HepG2 (cell line): ENCODE measurements at regions not wholly inside any gene's neighbourhood (a gene's known extent, or its start where the extent isn't known, plus 50 kb on each side); places are given as distances from the start of the nearest gene placed in this dataset.

Experiments used
- ATF7-NPFF ChIP-seq: sonication (generic); formaldehyde crosslinking; IDR thresholded peaks from 2 replicates; pipeline ENCODE4 v1.8.1; 2023; ENCODE audit warnings: mild to moderate bottlenecking, low read depth, missing genetic modification reagents, moderate library complexity
- CREM ChIP-seq, 2 experiments: sonication (generic) in 1 of 2; formaldehyde crosslinking in 1 of 2; IDR thresholded peaks; 2 replicates each; pipeline versions ENCODE4 v1.4.0 to v1.6.1; 2016 to 2020; ENCODE audit warnings: antibody characterized with exemption in 1 of 2, mild to moderate bottlenecking in 1 of 2, missing genetic modification reagents in 1 of 2
- ELF3 ChIP-seq: IDR thresholded peaks from 2 replicates; pipeline ENCODE4 v1.6.1; 2016; ENCODE audit warnings: missing genetic modification reagents, missing compliant biosample characterization
- GATAD2A ChIP-seq: IDR thresholded peaks from 2 replicates; pipeline ENCODE4 v1.6.1; 2016
- PRDM4 ChIP-seq: sonication (generic); formaldehyde crosslinking; IDR thresholded peaks from 2 replicates; pipeline ENCODE4 v1.9.0; 2021; ENCODE audit warnings: missing genetic modification reagents, borderline replicate concordance
- RAD21 ChIP-seq: fragments of 450-650 bp; formaldehyde crosslinking; IDR thresholded peaks from 2 replicates; pipeline ENCODE4 v1.5.0; 2020; ENCODE audit warnings: mild to moderate bottlenecking
- RBM22 ChIP-seq: fragments of 200-400 bp; formaldehyde crosslinking; optimal IDR thresholded peaks from 2 replicates; pipeline ENCODE3; 2017; ENCODE audit warnings: mild to moderate bottlenecking, low read length, moderate library complexity
- RORA ChIP-seq: sonication (generic); formaldehyde crosslinking; IDR thresholded peaks from 2 replicates; pipeline ENCODE4 v1.5.0; 2020; ENCODE audit warnings: mild to moderate bottlenecking, missing genetic modification reagents, moderate library complexity
- STAG1 ChIP-seq: sonication (generic); formaldehyde crosslinking; IDR thresholded peaks from 2 replicates; pipeline ENCODE4 v1.4.0; 2020; ENCODE audit warnings: missing genetic modification reagents
- TGIF2 ChIP-seq: IDR thresholded peaks from 2 replicates; pipeline ENCODE4 v1.6.1; 2016; ENCODE audit warnings: control low read depth, missing compliant biosample characterization
- ZC3H13 ChIP-seq: sonication (generic); formaldehyde crosslinking; IDR thresholded peaks from 2 replicates; pipeline ENCODE4 v1.8.1; 2023; ENCODE audit warnings: mild to moderate bottlenecking, missing genetic modification reagents, moderate library complexity
- ZFP41 ChIP-seq: sonication (generic); formaldehyde crosslinking; IDR thresholded peaks from 2 replicates; pipeline ENCODE4 v1.4.0; 2020; ENCODE audit warnings: mild to moderate bottlenecking, missing genetic modification reagents, borderline replicate concordance
- ZNF10 ChIP-seq: sonication (generic); formaldehyde crosslinking; IDR thresholded peaks from 2 replicates; pipeline ENCODE4 v1.4.0; 2020; ENCODE audit warnings: mild to moderate bottlenecking, low read depth, missing genetic modification reagents, borderline replicate concordance
- ZNF292 ChIP-seq: sonication (generic); formaldehyde crosslinking; IDR thresholded peaks from 2 replicates; pipeline ENCODE4 v1.8.1; 2022; ENCODE audit warnings: mild to moderate bottlenecking, low read depth, missing genetic modification reagents, borderline replicate concordance
- ZSCAN30 ChIP-seq: sonication (generic); formaldehyde crosslinking; IDR thresholded peaks from 2 replicates; pipeline ENCODE4 v1.5.0; 2020; ENCODE audit warnings: mild to moderate bottlenecking, missing genetic modification reagents
- TF ChIP-seq, protein P1 (sequence below): IDR thresholded peaks from 2 replicates; pipeline ENCODE4 v1.4.0; 2020; ENCODE audit warnings: mild to moderate bottlenecking, missing genetic modification reagents
- TF ChIP-seq, protein P2 (sequence below): sonication (generic); formaldehyde crosslinking; IDR thresholded peaks from 2 replicates; pipeline ENCODE4 v1.9.0; 2021; ENCODE audit warnings: missing genetic modification reagents, borderline replicate concordance

DNA sequence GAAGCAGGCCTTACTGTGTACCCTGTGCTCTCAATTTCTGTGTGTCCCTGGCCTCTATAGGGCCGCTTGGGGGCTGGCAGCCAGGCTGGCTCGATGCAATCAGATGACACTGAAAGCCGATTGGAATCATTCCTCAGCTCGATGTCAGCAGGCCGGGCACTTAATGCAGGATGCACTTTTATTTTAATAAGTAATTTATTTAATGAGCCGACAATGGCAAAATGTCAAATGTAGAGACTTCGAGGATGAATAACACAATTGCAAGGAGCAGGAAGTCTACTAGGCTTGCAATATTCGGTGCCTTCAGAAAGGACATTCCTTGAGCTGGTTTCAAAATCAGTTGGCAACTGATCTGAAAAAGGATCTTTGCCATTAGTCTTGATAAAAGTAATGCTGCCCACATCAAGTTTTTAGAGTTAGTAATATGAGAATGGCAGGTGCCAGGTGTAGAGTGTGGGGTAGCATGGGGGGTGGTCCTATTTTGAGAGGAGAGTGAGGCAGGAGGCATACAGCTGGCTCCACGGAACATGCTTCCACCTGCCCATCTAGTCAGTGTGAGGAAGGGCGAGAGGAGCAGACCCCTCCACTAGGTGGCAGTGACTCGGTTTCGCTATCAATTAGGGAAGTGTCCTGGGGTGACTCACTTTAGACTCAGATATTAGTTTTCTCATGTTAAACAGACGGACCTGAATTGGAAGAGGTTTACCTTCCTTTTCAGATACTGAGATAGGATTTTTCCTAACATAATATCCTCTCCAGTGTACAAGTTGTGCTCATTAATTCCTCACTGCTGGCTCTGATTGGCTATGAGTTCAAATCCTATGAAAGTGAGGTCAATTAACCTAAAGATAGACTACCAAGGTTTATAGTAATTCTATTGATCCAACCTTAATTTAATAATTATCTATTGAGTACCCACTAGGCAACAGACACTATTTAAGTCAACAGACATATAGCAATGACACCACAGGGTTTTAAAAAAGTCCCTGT, 80.9 kb downstream of the NABP1 start (continued):
- TF ChIP-seq ATF7-NPFF (CRISPR knock-in tag) (0 out of 2 replicates have a peak, but pooled peaks have one; percentile 28), ZSCAN30 (CRISPR knock-in tag) (no peak), GATAD2A (CRISPR knock-in tag) (peak; percentile 35; the same call in 1 of the 2 replicates), ZNF292 (no peak), RBM22 (no peak), CREM (IDR thresholded peaks at IDR 0.05) (no peak), CREM (CRISPR knock-in tag; IDR thresholded peaks at IDR 0.05) (no peak), TGIF2 (CRISPR knock-in tag) (0 out of 2 replicates have a peak, but pooled peaks have one; percentile 35), ZFP41 (CRISPR knock-in tag) (no peak), RORA (CRISPR knock-in tag) (no peak), STAG1 (peak; percentile 74), PRDM4 (CRISPR knock-in tag) (no peak), ZC3H13 (no peak), ZNF10 (no peak), ELF3 (CRISPR knock-in tag) (peak; percentile 12; the same call in 1 of the 2 replicates), RAD21 (0 out of 2 replicates have a peak, but pooled peaks have one; percentile 26)
- TF ChIP-seq, protein P1, sequence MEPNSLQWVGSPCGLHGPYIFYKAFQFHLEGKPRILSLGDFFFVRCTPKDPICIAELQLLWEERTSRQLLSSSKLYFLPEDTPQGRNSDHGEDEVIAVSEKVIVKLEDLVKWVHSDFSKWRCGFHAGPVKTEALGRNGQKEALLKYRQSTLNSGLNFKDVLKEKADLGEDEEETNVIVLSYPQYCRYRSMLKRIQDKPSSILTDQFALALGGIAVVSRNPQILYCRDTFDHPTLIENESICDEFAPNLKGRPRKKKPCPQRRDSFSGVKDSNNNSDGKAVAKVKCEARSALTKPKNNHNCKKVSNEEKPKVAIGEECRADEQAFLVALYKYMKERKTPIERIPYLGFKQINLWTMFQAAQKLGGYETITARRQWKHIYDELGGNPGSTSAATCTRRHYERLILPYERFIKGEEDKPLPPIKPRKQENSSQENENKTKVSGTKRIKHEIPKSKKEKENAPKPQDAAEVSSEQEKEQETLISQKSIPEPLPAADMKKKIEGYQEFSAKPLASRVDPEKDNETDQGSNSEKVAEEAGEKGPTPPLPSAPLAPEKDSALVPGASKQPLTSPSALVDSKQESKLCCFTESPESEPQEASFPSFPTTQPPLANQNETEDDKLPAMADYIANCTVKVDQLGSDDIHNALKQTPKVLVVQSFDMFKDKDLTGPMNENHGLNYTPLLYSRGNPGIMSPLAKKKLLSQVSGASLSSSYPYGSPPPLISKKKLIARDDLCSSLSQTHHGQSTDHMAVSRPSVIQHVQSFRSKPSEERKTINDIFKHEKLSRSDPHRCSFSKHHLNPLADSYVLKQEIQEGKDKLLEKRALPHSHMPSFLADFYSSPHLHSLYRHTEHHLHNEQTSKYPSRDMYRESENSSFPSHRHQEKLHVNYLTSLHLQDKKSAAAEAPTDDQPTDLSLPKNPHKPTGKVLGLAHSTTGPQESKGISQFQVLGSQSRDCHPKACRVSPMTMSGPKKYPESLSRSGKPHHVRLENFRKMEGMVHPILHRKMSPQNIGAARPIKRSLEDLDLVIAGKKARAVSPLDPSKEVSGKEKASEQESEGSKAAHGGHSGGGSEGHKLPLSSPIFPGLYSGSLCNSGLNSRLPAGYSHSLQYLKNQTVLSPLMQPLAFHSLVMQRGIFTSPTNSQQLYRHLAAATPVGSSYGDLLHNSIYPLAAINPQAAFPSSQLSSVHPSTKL (CRISPR knock-in tag), result 0 out of 2 replicates have a peak, but pooled peaks have one; percentile 24
- TF ChIP-seq, protein P2, sequence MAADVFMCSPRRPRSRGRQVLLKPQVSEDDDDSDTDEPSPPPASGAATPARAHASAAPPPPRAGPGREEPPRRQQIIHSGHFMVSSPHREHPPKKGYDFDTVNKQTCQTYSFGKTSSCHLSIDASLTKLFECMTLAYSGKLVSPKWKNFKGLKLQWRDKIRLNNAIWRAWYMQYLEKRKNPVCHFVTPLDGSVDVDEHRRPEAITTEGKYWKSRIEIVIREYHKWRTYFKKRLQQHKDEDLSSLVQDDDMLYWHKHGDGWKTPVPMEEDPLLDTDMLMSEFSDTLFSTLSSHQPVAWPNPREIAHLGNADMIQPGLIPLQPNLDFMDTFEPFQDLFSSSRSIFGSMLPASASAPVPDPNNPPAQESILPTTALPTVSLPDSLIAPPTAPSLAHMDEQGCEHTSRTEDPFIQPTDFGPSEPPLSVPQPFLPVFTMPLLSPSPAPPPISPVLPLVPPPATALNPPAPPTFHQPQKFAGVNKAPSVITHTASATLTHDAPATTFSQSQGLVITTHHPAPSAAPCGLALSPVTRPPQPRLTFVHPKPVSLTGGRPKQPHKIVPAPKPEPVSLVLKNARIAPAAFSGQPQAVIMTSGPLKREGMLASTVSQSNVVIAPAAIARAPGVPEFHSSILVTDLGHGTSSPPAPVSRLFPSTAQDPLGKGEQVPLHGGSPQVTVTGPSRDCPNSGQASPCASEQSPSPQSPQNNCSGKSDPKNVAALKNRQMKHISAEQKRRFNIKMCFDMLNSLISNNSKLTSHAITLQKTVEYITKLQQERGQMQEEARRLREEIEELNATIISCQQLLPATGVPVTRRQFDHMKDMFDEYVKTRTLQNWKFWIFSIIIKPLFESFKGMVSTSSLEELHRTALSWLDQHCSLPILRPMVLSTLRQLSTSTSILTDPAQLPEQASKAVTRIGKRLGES (CRISPR knock-in tag), result no peak
